ENCODE measurements at regions not wholly inside any gene's neighbourhood (a gene's known extent, or its start where the extent isn't known, plus 50 kb on each side); places are given as distances from the start of the nearest gene placed in this dataset. TPM values are rescaled to one million over a fixed set of nuclear protein-coding genes. Genes with fewer than 3 reads are reported as not detected.

- TF ChIP-seq CTCF (IDR thresholded peaks at IDR 0.05): no peak
- Histone ChIP-seq H3K27ac (no peak overlapping the region), H3K9ac (ENCODE audit: low read depth in 2 of 2, low read length in 2 of 2) (no peak overlapping the region), H3K4me3 (no peak overlapping the region), H3K9me3 (no peaks in the 10 kb centered on the region), H3K36me3 (no peaks in the 10 kb centered on the region), H3K27me3 (no peaks in the 10 kb centered on the region), H3K4me1 (no peaks in the 10 kb centered on the region)
- no peak for DNase-seq
- intact Hi-C loops (cut with DNase I): no loop called here
Observed at GRCh38 chr10:20350509-20350908, 534.3 kb downstream of the PLXDC2 start.

- H3K9ac ChIP-seq (ENCODE audit: low read depth in 2 of 2, low read length in 2 of 2): no peak overlapping the region
- no peaks in the 10 kb centered on the region for H3K9me3 ChIP-seq
- H3K4me1 ChIP-seq: no peaks in the 10 kb centered on the region
- intact Hi-C loops (cut with DNase I): no loop called here
- H3K4me3 ChIP-seq: no peak overlapping the region
- no peaks in the 10 kb centered on the region for H3K36me3 ChIP-seq
- TF ChIP-seq CTCF (IDR thresholded peaks at IDR 0.05): no peak
- no peaks in the 10 kb centered on the region for H3K27me3 ChIP-seq
- no peak overlapping the region for H3K27ac ChIP-seq
- DNase-seq: no peak
Observed at GRCh38 chr10:20343036-20343435, 526.8 kb downstream of the PLXDC2 start.

Small RNAs in the stretch of these regions (microRNA-seq; reads per million reads assigned to microRNA genes)
- gene MIR4675: not detected
